ENCODE measurements at regions not wholly inside any gene's neighbourhood (a gene's known extent, or its start where the extent isn't known, plus 50 kb on each side); places are given as distances from the start of the nearest gene placed in this dataset.

DNA sequence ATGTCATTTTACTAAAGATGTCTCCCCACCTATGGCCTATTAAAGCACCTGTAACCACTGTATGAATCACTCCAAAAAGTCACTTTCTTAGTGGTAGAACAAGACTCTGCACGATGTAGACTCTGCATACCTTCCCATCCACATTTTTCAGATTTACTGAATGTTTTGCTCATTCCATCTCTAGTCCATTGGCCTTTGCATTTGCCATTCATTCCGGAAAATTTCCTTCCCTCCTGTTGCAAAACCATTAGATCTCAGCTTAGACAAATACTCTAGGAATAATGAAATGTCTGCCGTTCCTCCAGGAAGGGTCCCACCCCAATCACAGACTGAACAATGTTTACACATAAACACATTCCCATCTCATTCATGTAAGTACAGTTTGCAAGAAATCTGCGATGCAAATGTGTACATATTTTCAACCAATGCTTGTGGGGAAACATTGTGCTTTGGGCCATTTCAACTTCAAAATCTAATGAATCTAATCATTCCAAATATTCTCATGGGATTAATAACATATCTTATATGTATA lies 146.3 kb upstream of the XYLT1 start:
- BruUV-seq (replicated peaks), result no TSS peak
- no peak for DNase-seq (ENCODE audit: low spot score)
- Histone ChIP-seq H3K36me3 (ENCODE audit: insufficient read depth, low read length) (no peaks in the 10 kb centered on the region), H3K4me3 (ENCODE audit: low read depth, low read length, poor library complexity, severe bottlenecking) (no peak overlapping the region), H2AFZ (ENCODE audit: low read length) (no peak overlapping the region), H3K4me2 (ENCODE audit: low read length) (no peak overlapping the region), H3K79me2 (ENCODE audit: insufficient read depth, low read depth, low read length) (no peaks in the 10 kb centered on the region), H3K9me3 (ENCODE audit: low read length) (no peaks in the 10 kb centered on the region), H3K4me1 (ENCODE audit: insufficient read depth, low read length, poor library complexity, severe bottlenecking) (no peaks in the 10 kb centered on the region), H3K9me2 (ENCODE audit: insufficient read depth, low read length) (no peaks in the 10 kb centered on the region), H3K27ac (ENCODE audit: low read depth, low read length, poor library complexity, severe bottlenecking) (no peak overlapping the region), H4K20me1 (ENCODE audit: insufficient read depth, low read length) (no peaks in the 10 kb centered on the region)
- no peak for TF ChIP-seq EZH2phosphoT487 (IDR thresholded peaks at IDR 0.05; ENCODE audit: borderline replicate concordance, low read depth, low read length)
- TF ChIP-seq, protein P1, sequence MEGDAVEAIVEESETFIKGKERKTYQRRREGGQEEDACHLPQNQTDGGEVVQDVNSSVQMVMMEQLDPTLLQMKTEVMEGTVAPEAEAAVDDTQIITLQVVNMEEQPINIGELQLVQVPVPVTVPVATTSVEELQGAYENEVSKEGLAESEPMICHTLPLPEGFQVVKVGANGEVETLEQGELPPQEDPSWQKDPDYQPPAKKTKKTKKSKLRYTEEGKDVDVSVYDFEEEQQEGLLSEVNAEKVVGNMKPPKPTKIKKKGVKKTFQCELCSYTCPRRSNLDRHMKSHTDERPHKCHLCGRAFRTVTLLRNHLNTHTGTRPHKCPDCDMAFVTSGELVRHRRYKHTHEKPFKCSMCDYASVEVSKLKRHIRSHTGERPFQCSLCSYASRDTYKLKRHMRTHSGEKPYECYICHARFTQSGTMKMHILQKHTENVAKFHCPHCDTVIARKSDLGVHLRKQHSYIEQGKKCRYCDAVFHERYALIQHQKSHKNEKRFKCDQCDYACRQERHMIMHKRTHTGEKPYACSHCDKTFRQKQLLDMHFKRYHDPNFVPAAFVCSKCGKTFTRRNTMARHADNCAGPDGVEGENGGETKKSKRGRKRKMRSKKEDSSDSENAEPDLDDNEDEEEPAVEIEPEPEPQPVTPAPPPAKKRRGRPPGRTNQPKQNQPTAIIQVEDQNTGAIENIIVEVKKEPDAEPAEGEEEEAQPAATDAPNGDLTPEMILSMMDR (conservative IDR thresholded peaks at IDR 0.05; ENCODE audit: low read length), result no peak
- intact Hi-C loops (cut with micrococcal nuclease; ENCODE audit: unreplicated experiment), result no loop called here
- CTCF ChIA-PET (ENCODE audit: unreplicated experiment), result no interaction called here
- POLR2A ChIA-PET, result no interaction called here

DNA sequence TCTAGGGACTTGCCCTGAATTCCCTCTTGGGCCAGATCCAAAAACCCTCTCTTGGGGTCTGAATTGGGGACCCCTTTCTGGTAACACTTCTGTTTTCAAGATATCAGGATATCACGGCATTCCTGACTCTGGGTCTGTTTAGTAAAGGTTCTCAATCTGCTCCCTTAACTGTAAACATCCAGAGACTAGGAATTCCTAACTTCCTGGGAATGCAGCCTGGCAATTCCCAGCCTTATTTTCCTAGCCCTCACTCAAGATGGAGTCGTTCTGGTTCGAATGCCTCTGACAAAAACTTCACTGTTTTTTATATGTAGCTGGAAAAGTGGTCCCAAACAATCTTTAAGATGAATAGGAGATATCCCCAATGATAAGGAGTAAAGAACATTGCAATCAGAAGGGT lies 141.6 kb upstream of the XYLT1 start:
- BruUV-seq (replicated peaks), result no TSS peak
- Histone ChIP-seq H3K36me3 (ENCODE audit: insufficient read depth, low read length) (no peaks in the 10 kb centered on the region), H3K4me1 (ENCODE audit: insufficient read depth, low read length, poor library complexity, severe bottlenecking) (no peaks in the 10 kb centered on the region), H3K9me2 (ENCODE audit: insufficient read depth, low read length) (no peaks in the 10 kb centered on the region), H3K4me3 (ENCODE audit: low read depth, low read length, poor library complexity, severe bottlenecking) (no peak overlapping the region), H3K4me2 (ENCODE audit: low read length) (no peak overlapping the region), H4K20me1 (ENCODE audit: insufficient read depth, low read length) (no peaks in the 10 kb centered on the region), H3K27ac (ENCODE audit: low read depth, low read length, poor library complexity, severe bottlenecking) (no peak overlapping the region), H3K79me2 (ENCODE audit: insufficient read depth, low read depth, low read length) (no peaks in the 10 kb centered on the region), H2AFZ (ENCODE audit: low read length) (no peak overlapping the region), H3K9me3 (ENCODE audit: low read length) (no peaks in the 10 kb centered on the region)
- DNase-seq (ENCODE audit: low spot score), result no peak
- TF ChIP-seq EZH2phosphoT487 (IDR thresholded peaks at IDR 0.05; ENCODE audit: borderline replicate concordance, low read depth, low read length), result no peak
- TF ChIP-seq, protein P1 (conservative IDR thresholded peaks at IDR 0.05; ENCODE audit: low read length), result no peak
- intact Hi-C loops (cut with micrococcal nuclease; ENCODE audit: unreplicated experiment), result no loop called here
- POLR2A ChIA-PET, result no interaction called here
- CTCF ChIA-PET (ENCODE audit: unreplicated experiment), result no interaction called here

DNA sequence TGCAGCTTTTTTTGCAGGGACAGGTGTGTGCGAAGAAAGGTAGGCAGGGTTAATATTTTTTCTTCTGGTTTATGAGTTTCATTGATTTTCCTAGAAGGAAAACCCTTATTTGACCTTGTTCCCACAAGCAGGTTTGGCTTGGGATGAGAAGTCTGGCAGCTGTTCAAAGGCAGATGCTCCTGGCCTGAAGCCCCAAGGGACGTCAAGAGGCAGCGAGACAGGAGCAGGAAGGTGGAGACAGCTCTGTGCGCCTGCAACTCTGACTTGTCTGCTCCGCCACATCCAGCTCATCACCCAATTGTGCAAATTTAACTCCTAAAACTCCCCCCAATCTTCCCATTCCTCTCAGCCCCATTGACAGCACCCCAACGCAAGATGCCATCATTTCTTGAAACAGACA lies 136.8 kb upstream of the XYLT1 start:
- CTCF ChIA-PET (ENCODE audit: unreplicated experiment), result no interaction called here
- Histone ChIP-seq H4K20me1 (ENCODE audit: insufficient read depth, low read length) (no peaks in the 10 kb centered on the region), H3K4me2 (ENCODE audit: low read length) (no peak overlapping the region), H3K27ac (ENCODE audit: low read depth, low read length, poor library complexity, severe bottlenecking) (no peak overlapping the region), H3K9me3 (ENCODE audit: low read length) (no peaks in the 10 kb centered on the region), H3K4me1 (ENCODE audit: insufficient read depth, low read length, poor library complexity, severe bottlenecking) (no peaks in the 10 kb centered on the region), H3K9me2 (ENCODE audit: insufficient read depth, low read length) (no peaks in the 10 kb centered on the region), H3K4me3 (ENCODE audit: low read depth, low read length, poor library complexity, severe bottlenecking) (no peak overlapping the region), H3K79me2 (ENCODE audit: insufficient read depth, low read depth, low read length) (no peaks in the 10 kb centered on the region), H2AFZ (ENCODE audit: low read length) (no peak overlapping the region), H3K36me3 (ENCODE audit: insufficient read depth, low read length) (no peaks in the 10 kb centered on the region)
- POLR2A ChIA-PET, result no interaction called here
- TF ChIP-seq, protein P1 (conservative IDR thresholded peaks at IDR 0.05; ENCODE audit: low read length), result no peak
- TF ChIP-seq EZH2phosphoT487 (IDR thresholded peaks at IDR 0.05; ENCODE audit: borderline replicate concordance, low read depth, low read length), result no peak
- intact Hi-C loops (cut with micrococcal nuclease; ENCODE audit: unreplicated experiment), result no loop called here
- no peak for DNase-seq (ENCODE audit: low spot score)
- no TSS peak for BruUV-seq (replicated peaks)
